ENCODE measurements at regions not wholly inside any gene's neighbourhood (a gene's known extent, or its start where the extent isn't known, plus 50 kb on each side); places are given as distances from the start of the nearest gene placed in this dataset.

- no peak for DNase-seq
Measured at GRCh38 chr2:53006980-53007379, 760.6 kb upstream of the CHAC2 start.

DNA sequence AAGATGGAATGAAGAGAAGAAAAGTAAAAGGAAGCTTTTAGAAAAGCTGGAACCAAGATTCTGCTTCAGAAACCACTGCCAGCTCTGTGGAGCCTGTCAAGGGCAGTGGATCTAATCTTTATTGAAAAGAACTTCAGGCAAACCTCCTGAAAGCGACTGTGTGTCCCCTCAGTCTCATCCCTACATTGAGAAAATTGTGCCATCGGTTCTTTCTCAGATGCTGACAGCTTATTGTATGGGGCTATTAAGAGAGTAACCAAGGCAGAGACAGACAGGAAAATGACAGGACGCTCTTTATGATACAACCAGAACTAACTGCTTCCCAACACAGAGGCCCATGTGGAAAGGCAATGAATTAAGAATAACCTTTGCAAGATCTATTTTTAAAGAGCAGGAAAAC is 763.2 kb upstream of the CHAC2 start:
- no peak for DNase-seq

GRCh38 chr2:52995424-52995823 is 772.2 kb upstream of the CHAC2 start:
- DNase-seq: no peak

DNA sequence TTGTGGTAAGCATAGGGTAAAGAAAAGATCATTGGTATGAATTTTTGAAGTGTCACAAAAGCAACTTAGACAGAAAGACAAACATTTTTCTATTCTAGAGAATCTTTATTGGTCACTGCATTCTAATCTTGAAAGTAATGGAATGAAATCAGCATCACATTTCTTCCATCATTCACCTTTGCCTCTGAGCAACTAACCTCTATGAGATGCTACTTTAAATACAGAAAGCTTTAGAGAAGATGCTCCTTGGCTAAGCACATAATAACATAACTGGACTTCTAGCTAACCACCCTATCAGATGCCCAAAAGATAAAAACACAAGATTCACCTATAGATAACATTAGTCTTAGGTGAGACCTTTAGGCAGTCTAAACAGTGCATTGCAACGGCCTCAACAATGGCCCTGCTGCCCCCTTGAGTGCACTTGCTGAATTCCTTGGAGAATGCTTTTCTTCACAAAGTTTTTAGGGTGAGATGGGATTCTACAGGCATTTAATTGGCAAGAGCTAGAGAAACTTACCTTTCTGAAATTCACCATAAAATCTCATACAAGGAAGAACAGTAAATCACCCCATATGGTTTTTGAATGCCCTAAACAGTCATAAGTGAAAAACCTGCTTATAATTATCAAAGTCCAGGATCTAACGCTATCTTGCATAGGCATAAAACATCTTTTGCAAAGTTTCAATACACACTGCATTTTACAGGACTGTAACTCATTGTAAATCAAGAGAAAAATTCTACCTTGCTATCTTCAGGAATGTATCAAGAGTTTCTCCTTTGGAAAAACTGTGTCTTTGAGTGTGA is 791.3 kb upstream of the CHAC2 start:
- no peak for DNase-seq

DNA sequence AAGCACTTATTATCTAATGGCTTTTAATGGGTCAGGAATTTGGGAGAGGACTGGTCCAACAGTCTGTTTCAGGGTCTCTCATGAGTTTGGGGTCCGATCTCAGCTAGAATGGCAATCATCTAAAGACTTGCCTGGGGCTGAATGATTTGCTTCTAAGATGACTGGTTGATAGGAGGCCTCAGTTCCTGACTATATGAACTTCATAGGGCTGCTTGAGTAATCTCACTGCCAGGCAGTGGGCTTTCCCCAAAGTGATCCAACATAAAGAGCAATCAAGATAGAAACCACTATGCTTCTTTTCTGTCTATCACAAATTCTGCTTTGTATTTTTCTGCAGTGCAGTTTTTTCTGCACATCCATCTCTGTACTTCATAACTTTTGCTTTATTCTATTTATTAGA is 793.5 kb upstream of the CHAC2 start:
- no peak for DNase-seq

DNA sequence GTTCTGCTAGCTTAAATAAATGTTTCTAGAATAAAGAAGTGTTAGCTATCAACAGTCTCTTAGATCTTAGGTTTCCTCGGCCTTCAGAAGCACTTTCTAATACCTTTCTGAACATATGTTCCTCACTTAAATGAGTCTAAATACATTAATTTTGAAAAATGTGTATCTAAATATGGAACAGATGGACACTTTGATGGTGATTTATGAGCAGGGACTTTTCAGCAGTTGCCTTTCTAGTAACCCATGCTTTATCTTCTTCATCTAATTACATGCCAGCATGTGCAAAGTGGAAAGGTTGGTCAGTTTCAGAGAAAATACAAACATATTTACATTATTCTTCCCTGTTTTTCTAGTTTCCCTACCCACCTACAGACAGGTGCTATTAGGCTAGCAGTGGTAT is 797.0 kb upstream of the CHAC2 start:
- DNase-seq: peak; percentile 69

GRCh38 chr2:52968043-52968442 is 799.6 kb upstream of the CHAC2 start:
- DNase-seq: no peak

DNA sequence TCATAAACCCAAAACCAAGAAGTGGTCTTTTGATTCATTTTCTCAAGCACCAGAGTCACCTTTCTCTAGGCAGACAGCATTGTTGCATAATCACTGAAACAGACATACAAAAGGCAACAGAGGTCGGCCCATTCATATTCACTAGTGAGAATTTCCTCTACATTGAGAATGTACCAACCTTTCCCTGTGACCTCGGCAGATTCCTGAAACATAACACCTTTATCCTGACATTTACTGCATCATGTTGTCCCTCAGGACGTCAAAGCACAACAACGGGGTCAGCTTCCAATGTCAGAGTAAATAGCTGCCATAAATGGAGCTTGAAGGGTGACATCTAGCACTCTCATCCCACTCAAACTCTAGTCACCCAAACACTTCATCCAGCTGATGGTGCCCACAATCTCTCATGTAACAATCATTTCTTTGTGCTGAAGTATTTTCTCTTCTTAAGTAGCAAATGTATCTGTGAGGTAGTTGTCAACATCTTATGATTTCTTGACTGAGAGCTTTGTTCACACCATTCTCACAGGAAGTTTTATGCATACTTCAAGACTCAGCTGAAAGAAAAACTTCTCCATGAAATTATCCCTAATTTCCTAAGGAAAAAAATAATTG is 802.6 kb upstream of the CHAC2 start:
- no peak for DNase-seq

DNA sequence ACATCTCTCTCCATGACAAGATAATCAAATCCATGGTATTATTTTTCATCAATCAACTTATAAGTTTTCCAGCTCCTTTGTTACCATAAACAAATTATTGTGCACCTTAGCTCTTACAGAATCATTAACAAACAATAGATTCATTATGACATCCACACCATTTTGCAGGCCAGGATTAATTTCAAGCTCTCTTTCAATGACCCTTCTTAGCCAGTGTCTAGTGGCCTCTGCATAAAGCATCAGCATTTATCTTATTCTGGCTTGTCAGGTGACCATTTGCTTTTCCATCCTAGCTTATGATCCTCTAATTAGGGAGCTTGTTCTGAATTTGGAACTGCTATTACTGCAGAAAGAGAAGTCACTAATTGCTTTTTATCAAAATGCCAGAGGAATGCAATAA is 806.2 kb upstream of the CHAC2 start:
- no peak for DNase-seq

DNA sequence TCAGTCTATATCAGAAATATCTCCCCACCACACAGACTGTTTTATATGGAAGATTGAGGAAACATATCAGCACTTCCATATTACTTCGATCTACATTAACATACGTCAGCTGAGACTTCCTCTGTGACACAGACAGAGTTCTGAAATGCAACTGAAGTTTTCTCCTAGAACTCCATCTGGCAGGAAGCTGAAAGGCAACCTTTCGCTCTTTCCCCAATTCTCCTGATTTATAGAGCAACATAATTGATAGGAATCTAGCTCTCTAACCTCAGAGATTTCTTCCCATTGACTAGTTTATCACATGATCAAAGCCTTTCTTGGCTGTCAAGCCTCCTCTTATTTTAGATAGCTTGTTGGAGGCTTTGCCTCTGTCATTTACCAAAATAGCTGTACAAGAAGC is 806.7 kb upstream of the CHAC2 start:
- DNase-seq: no peak

DNA sequence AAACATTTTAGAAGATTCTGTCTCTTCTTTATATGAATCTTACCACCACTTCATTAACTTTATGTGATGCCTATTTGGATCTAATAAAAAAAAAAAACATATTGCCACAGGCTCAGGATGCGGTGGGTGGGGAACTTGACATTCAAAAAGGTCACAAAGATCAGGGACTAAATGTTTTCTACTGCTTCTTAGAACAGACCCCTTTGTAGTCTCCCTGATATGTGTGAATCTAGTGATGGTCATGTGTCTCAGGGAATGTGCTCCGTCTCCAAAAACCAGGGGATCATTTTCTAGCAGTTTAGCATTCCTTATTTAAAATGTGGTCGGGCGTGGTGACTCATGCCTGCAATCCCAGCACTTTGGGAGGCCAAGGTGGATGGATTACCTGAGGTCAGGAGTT is 807.8 kb upstream of the CHAC2 start:
- no peak for DNase-seq

GRCh38 chr2:52956766-52957165 is 810.8 kb upstream of the CHAC2 start:
- no peak for DNase-seq

DNA sequence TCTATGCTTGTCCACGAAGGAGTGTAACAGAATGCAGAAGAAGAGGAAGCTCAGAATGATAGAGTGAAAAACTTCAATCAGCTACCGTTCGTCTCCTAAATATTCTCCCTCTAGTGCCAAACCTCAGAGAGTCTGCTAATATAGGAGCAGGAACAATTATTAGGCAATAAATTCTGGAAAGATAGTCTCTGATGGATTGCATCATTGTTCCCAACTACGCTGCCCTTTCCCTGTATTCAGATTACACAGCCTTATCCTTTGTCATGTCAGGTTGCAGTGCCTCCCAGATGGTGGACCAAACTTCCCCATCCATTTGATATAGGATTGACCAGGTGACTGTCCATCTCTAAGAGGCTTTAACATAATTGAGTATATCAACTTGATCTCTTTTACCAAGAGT is 811.5 kb upstream of the CHAC2 start:
- DNase-seq: no peak

DNA sequence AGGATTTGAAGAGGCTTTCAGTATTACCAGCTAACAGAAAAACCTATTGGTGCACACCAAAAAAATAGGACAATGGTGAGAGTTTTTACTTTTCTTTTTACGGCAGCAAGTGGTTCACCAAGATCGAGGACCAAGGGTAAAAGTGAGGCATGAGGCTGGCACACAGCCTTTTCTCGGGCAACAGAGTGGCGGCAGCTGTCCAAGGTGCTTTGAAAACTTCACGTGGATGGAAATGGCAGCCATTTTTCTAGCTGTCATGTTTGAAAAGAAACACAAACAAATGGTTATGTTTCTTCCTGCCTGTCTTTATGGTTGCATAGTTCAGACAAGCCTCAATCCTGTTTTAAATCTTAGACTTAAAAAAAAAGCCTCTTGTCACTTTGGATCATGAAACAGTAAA is 812.5 kb upstream of the CHAC2 start:
- DNase-seq: no peak

DNA sequence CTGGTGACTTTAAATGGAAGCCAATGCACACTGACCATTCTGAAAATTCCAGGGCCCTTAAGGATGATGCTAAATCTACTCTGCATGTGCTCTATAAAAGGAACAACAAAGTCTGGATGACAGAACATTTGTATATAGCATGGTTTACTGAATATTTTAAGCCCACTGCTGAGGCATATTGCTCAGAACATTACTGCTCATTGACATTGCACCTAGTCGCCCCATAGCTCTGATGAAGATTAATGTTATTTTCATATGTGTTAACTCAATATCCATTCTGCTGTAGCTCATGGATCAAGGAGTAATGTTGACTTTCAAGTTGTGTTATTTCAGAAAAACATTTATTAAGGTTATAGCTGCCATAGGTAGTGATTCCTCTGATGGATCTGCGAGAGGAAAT is 827.5 kb upstream of the CHAC2 start:
- DNase-seq: no peak

DNA sequence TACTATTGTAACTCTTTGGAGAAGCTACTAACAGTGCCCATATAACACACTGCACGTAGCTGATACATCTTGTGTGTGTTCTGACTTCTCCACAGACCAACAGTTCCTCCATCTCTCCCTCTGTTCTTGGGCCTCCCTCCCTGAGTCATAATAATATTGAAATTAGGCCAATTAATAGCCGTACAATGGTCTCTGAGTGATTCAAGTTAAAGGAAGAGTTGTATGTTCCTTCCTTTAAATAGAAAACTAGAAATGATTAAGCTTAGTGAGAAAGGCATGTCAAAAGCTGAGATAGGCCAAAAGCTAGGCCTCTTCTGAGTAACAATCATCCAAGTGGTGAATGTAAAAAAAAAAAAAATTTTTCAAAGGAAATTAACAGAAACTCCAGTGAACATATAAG is 828.4 kb upstream of the CHAC2 start:
- DNase-seq: no peak

- DNase-seq: no peak
Measured at GRCh38 chr2:52936029-52936428, 831.6 kb upstream of the CHAC2 start.

- DNase-seq: no peak
Measured at GRCh38 chr2:52934920-52935640, 832.5 kb upstream of the CHAC2 start.

- DNase-seq: no peak
Measured at GRCh38 chr2:52934323-52934898, 833.2 kb upstream of the CHAC2 start.

- DNase-seq: no peak
Measured at GRCh38 chr2:52933878-52934277, 833.7 kb upstream of the CHAC2 start.

GRCh38 chr2:52931660-52932059 is 835.9 kb upstream of the CHAC2 start:
- DNase-seq: no peak

DNA sequence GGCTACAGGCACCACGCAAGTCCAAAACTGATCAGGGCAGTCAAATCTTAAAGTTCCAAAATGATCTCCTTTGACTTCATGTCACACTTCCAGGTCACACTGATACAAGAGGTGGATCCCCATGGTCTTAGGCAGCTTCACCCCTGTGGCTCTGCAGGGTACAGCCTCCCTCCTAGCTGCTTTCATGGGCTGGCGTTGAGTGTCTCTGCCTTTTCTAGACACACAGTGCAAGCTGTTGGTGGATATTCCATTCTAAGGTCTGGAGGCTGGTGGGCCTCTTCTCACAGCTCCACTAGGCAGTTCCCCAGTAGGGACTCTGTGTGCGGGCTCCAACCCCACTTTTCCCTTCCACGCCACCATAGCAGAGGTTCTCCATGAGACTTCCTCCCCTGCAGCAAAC is 838.2 kb upstream of the CHAC2 start:
- no peak for DNase-seq

DNA sequence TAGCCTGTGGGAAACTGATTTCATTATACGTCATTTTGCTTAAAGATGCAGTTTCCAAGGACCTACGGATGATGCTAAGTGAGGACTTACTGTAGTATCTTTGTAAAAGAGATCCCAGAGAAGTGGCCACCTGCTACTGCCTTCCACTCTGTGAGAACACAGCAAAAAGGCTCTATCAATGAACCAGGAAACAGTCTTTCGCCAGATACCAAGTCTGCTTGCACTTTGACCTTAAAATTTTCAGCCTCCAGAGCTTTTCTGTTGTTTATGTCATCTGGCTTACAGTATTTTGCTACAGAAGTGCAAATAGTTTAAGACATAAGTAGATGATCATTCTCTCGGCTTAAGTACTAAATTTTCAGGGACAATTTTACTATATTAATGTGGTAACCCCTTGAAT is 847.9 kb upstream of the CHAC2 start:
- DNase-seq: no peak

- DNase-seq: no peak
Measured at GRCh38 chr2:52918551-52918950, 849.1 kb upstream of the CHAC2 start.

All from NCI-H1694 treated with DMSO at 0.1 percent for 48 hours (cell line).